H1 (cell line): ENCODE measurements at regions not wholly inside any gene's neighbourhood (a gene's known extent, or its start where the extent isn't known, plus 50 kb on each side); places are given as distances from the start of the nearest gene placed in this dataset.
"Not testable (repeated sequence)": the region's sequence is repeated elsewhere in the genome, so short reads cannot be mapped to it uniquely, and the experiment has no call there.

Experiments used
- CBX5 ChIP-seq: fragments of 300-800, 300-1000 bp; sonication (generic); IDR thresholded peaks from 2 replicates; pipeline ENCODE4 v1.7.1; 2016; ENCODE audit warnings: antibody characterized with exemption, low read length, low read depth
- CTCF ChIP-seq, 3 experiments: IDR thresholded peaks; 1 replicate in 2 of 3; 2 replicates in 1 of 3; pipeline versions ENCODE4 v1.5.1 to v1.6.1; 2011; ENCODE audit warnings: low read length in 3 of 3, mild to moderate bottlenecking in 3 of 3, inconsistent platforms in 2 of 3, low read depth in 1 of 3, moderate library complexity in 1 of 3; ENCODE audit not compliant: insufficient read depth in 1 of 3; ENCODE audit errors: control extremely low read depth in 1 of 3
- EP300 ChIP-seq, 2 experiments: IDR thresholded peaks; 1 replicate in 1 of 2; 2 replicates in 1 of 2; pipeline ENCODE4 v1.6.1; 2011 to 2012; ENCODE audit warnings: low read depth in 2 of 2, low read length in 2 of 2, mild to moderate bottlenecking in 2 of 2, borderline replicate concordance in 1 of 2, inconsistent platforms in 1 of 2, moderate library complexity in 1 of 2
- EZH2 ChIP-seq: fragments of 200-600 bp; sonication (generic); IDR thresholded peaks from 2 replicates; pipeline ENCODE4 v1.7.1; 2012; ENCODE audit warnings: low read depth, mild to moderate bottlenecking, moderate library complexity, low read length, inconsistent platforms; ENCODE audit not compliant: severe bottlenecking
- KDM4A ChIP-seq: IDR thresholded peaks from one replicate; pipeline ENCODE4 v1.7.1; 2012; ENCODE audit warnings: low read depth, mild to moderate bottlenecking, moderate library complexity, low read length, inconsistent platforms; ENCODE audit not compliant: severe bottlenecking
- KDM5A ChIP-seq: fragments of 200-600 bp; IDR thresholded peaks from 2 replicates; pipeline ENCODE4 v1.7.1; 2012; ENCODE audit warnings: mild to moderate bottlenecking, low read length, inconsistent platforms, mixed read lengths
- POLR2A ChIP-seq, 2 experiments: IDR thresholded peaks; 1 replicate in 1 of 2; 2 replicates in 1 of 2; pipeline ENCODE4 v1.6.1; 2011; ENCODE audit warnings: low read depth in 2 of 2, low read length in 2 of 2, mild to moderate bottlenecking in 2 of 2; ENCODE audit errors: control extremely low read depth in 1 of 2
- RAD21 ChIP-seq, 2 experiments: IDR thresholded peaks in 1 of 2; conservative IDR thresholded peaks in 1 of 2; 2 replicates each; pipeline ENCODE4 v1.6.1; 2011; ENCODE audit warnings: low read depth in 2 of 2, low read length in 2 of 2, improper control_type of control experiment in 1 of 2, inconsistent platforms in 1 of 2, mild to moderate bottlenecking in 1 of 2, moderate library complexity in 1 of 2
- SIRT6 ChIP-seq: IDR thresholded peaks from one replicate; pipeline ENCODE4 v1.7.1; 2012; ENCODE audit warnings: low read length, inconsistent platforms
- TAF1 ChIP-seq: IDR thresholded peaks from 2 replicates; pipeline ENCODE4 v1.6.1; 2011; ENCODE audit warnings: mild to moderate bottlenecking, low read depth, low read length
- TEAD4 ChIP-seq: IDR thresholded peaks from 2 replicates; pipeline ENCODE4 v1.6.1; 2012; ENCODE audit warnings: low read depth, low read length, inconsistent platforms, mixed read lengths

- not testable (repeated sequence) for TF ChIP-seq CTCF (IDR thresholded peaks at IDR 0.05; ENCODE audit: control extremely low read depth in 1 of 3, insufficient read depth in 1 of 3, low read depth in 1 of 3, low read length in 3 of 3); EZH2; EP300 (IDR thresholded peaks at IDR 0.05; ENCODE audit: borderline replicate concordance in 1 of 2, low read depth in 2 of 2, low read length in 2 of 2); KDM4A; TEAD4; POLR2A (IDR thresholded peaks at IDR 0.05; ENCODE audit: control extremely low read depth in 1 of 2, low read depth in 2 of 2, low read length in 2 of 2); KDM5A; SIRT6; TAF1; CBX5; RAD21 (IDR thresholded peaks at IDR 0.05 in 1 of 2, conservative IDR thresholded peaks at IDR 0.05 in 1 of 2; ENCODE audit: low read depth in 2 of 2, low read length in 2 of 2)
Measured at GRCh38 chr1:120649730-120650129, 74.0 kb upstream of the NBPF26 start.
